ENCODE measurements at regions not wholly inside any gene's neighbourhood (a gene's known extent, or its start where the extent isn't known, plus 50 kb on each side); places are given as distances from the start of the nearest gene placed in this dataset.
A peak's percentile ranks its signal among the peaks of the same experiment; 100 is the strongest.

DNA sequence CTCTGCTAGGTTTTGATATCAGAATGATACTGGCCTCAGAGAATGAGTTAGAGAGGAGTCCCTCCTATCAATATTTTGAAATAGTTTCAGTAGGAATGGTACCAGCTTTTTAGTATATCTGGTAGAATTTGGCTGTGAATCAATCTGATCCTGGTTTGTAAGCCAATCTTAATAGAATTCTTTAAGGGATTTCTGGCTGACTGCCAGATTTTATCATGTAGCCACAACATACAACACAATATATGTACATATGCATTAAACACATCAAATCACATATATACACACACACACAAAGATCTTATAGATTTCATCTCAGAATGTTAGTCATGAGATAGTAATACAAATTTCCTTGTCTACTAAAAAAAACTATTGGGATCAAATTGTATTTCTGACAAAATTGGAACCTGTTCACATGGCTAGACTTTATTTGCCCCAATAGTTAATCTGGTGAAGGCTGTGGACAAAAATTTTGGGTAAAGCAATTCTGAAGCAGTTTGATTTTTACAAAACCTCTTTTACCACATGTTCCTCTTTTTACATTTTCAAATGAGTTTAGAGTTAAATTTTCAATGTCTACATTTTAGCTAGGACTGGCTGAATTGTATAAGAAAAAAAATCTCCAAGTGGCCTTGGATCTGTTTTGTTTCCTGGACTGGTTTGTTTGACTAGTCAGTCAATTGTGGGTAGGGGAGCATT lies 151.7 kb downstream of the FASLG start:
- no peak for DNase-seq

DNA sequence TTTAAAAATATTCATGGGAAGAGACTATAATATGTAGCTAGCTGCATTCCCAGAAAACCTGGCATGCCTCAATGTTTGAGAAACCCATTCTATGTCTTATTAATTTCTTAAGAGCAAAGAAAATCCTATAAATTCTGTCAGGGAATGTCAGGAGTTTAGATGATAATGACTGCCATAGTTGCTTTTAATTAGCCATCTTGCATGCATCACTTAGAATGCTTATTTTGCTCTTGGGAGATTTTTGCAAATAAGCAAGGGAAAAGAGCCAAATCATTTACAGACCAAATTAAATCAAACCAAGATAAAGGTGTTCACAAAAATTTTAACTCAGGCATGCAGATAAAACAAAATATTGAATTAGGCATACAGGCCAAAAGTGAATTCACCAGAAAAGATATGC lies 152.8 kb downstream of the FASLG start:
- DNase-seq = no peak

DNA sequence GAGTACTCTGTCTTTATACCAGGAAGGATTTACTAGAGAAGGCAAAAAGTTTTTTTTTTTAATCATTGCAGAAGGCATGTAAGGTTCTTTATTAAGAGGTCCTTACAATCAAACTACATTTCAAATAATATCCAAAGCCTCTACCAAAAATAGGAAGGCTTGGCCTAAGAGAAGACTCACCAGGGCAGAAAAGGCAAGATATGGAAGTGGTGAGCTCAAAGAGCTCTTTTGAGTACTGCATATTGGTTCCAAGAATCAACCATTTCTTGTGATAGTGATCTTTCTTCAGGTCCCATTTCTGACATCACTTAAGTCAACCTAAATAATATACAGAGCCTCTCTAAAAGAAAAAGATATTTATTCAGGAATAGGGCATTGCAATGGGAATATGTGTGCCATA lies 153.2 kb downstream of the FASLG start:
- DNase-seq = no peak

DNA sequence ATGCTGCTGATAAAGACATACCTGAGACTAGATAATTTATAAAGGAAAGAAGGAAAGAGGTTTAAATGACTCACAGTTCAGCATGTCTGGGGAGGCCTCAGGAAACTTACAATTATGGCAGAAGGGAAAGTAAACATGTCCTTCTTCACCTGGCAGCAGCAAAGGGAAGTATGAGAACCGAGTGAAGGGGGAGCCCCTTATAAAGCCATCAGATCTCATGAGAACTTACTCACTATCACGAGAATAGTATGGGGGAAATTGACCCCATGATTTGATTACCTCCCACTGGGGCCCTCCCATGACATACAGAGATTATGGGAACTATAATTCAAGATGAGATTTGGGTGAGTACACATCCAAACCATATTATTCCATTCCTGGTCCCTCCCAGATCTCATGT lies 154.4 kb downstream of the FASLG start:
- no peak for DNase-seq

DNA sequence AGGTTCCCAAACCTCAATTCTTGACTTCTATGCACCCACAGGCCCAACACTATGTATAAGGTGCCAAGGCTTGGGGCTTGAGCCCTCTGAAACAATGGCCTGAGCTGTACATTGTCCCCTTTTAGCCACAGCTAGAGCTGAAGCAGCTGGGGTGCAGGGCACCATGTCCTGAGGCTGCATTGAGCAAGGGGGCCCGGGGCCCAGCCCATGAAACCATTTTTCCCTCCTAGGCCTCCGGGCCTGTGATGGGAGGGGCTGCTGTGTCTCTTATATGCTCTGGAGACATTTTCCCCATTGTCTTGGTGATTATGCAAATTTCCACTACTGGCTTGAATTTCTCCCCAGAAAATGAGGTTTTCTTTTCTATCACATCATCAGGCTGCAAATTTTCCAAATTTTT lies 155.5 kb downstream of the FASLG start:
- no peak for DNase-seq

DNA sequence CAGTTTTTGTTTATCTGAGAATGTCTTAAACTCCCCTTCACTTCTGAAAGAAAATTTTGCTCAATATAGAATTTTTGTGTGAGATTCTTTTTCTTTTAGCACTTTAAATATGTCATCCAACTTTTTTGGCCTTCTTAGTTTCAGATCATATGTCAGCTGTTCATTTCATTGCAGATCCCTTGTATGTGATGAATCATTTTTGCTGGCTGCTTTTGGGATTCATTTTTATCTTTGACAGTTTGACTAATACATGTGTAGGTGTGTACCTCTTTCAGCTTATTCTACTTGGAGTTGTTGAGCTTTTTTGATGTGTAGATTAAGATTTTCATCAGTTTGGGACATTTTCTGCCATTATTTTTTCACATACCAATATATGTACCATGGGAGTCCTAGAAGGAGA lies 156.8 kb downstream of the FASLG start:
- no peak for DNase-seq

DNA sequence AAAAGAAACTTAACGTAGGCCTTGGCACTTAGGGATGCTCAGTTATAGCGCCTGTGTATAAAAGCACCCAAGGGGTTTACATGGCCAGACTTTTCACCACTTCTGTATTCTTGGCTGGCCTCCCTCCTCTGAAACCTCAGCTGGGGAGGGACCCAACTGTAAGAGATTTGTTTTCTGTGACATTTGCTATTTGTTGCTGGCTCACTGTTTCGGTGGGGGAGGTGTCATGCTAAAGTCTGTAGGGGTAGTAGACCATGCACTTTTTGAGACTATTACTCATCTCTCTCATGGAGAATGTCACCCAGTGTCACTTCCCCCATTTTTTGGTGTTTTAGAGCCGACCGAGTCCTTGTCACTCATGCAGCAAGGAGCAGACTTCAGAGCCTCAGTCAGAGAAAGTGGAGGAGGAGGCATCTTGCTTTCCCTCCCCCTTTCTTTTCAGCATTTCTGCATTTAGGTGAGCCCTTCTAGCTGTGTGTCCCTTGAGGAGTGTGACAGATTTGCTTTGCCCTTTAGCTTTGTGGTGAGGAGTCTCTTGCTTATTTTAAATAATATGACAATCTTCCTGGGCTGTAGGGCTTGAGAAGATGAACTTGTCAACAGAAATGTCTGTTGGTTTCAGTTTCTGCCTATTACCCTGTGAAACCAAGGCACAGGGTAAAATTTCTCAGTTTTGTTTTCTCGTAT lies 160.1 kb downstream of the FASLG start:
- no peak for DNase-seq

DNA sequence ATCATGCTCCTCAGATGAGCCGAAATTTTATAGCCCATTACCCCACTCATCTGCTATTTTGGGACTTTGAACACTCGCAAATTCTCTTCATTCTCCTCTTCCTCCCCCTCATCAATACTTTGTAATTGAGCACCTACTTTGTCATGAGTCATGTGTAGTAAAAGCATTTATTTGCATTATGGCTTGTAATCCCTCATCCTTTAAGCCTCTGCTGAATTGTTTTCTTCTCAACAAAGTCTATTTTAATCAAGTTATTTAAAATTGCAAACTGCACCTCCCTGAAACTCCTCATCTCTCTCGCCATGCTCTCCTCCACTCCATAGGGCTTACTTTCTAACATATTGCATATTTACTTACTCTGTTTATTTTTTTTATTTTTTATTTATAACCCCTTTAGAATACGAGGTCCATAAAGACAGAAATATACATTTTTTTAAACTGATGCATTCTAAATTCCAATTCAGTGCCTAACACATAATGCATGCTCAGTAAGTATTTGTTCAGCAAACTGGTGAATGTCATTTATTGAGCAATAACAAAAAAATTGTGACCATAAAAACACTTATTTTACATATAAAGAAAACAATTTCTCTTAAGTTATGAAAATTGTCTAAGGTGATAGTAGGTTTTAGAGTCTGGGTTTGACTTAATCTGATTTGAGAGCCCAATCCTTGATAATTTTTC lies 161.7 kb downstream of the FASLG start:
- no peak for DNase-seq

DNA sequence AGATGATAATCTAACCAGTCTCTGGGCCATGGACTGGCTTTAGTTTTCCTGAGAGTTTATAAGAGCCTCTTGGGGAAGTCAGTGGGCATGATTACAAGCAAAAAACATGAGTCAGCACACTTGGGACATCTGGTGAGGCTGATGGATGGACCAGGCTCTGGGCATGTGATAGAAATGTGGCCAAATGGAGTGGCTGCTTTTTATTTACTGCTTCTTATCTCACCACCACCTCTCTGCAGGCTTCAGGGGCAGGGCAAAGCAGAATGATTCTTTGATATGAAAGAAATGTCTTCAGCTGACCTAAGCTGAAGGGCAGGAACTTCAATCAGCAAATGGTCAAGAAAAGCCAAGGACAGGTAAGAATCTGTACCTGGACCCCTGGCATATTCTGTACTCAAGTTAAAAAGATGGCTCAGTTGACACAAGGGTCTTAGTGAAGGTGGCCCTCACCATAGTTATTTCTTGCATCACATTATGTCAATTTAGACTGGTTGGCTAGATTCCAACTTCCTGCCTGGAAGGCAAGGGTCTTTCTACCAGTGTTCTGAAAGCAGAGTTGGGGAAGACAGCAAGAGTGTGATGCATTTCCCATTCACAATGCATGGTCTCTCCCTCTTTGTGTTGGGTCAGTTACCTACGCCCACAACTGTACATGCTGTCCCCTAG lies 162.8 kb downstream of the FASLG start:
- DNase-seq = no peak

DNA sequence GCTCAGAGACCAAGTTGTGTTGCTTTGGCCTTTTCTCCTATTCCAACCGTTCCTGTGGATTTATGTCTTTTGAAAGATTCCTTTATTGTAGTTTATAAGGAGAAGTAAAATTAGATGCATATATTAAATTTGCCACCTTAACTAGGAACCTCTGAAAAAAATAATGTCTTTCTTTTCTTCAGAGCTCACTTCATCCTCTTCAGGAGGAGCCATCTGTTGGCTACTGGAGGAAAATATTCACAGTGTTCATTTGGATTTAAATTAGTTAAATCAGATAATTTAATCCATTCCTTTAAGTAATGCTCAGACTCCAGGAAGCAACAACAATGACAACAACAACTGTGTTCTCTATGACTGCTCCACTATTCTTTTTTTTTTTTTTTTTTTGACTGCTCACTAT lies 164.0 kb downstream of the FASLG start:
- DNase-seq = no peak

DNA sequence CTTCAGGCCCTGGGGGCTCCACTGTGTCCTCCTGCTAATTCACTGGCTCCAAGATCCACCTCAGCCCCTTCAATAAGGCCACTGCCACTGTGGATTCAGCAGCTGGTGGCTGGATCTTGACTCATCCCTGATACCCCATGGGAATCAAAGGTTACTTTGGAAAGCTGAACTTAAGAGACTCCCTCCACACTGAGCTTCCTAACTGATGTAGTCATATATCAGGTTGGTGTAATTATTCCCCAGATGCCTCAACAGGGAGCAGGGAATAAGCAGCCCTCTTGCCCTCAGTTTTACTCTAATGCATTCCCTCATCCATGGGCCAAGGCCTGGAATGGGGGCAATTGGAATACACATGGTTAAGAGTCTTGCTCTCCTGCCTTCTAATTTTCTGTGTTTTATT lies 164.6 kb downstream of the FASLG start:
- no peak for DNase-seq

DNA sequence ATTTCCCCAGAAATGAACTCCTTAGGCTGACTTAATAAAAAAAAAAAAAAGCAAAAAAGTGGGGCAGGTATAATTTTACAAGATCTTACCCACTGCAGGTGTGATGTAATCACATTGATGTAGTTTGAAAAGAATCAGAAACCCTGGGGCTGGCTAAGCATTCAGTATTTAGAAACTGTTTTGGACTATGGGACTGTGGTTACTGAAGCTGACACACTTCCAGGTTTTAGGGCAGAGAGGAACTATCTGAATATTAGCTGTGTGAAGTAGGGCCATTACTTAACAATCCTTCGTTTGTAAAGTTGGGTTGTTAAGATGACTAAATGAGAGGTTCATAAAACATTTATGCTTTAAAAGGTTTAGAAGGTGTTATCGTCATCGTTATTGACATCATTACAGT lies 165.3 kb downstream of the FASLG start:
- no peak for DNase-seq

DNA sequence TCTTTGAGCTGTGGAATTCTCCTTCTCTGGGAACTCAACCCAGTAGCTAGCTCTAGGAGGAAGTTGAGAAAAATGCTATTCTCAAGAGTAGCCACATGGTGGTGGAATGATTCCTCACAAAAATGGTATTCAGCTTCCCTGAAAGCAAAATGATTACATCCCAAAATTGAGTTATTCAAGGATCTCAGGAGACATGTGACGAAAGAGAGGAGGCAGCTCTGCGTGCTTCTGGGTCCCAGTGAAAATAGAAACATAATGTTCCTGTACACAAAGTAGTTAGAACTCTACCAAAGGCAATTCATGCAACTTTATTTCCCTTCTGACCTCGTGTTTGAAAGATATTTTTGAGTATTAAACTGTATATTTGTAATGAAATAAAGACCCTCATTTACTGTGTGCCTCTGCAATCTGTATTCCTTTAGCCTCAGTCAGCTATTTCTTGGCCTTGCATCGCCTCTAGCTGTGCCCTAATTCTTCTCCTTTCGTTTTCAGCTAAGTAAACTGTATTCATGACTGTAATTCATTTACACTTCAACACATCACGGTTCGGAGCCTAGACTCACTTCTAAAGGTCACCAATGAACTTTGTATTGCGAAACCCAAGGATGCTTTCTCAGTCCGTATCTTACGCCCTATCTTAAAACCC lies 167.3 kb downstream of the FASLG start:
- peak; percentile 61 for DNase-seq

DNA sequence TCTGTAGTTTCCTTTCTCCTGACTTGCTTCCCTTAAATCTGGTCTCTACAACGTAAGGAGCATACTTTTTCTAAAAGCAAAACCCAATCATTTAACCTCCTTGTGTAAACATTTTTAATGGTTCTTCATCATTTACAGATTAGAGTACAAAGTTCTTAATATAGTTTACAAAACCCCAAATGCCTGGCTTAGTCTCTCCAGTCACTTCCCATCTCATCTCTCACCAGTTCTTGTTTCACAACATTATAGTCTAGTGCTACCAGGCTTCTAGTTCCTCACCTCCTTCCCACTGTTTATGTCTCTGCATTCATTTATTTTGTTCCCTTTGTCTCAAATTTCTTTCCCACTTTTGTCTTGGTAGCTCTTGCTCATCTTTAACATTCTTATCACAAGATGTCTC lies 168.4 kb downstream of the FASLG start:
- DNase-seq = no peak

DNA sequence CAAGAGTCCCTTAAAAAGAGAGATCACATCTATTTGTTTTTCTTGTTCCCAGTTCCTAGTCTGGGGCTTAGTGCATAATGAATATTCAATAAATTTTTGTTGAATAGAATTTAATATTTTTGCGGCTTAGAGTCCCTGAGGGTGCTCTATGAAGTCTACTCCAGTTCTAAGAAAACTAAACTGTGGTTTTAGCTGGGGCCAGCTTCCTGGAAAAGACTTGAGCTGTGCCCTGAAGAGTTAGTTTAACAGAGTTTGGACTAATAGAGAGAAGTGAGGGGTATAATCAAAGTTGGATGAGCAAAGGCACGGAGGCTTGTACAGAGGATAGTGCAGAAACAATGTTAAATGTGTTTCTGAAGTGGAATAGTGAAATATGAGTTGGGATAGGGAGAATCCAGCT lies 168.9 kb downstream of the FASLG start:
- no peak for DNase-seq

DNA sequence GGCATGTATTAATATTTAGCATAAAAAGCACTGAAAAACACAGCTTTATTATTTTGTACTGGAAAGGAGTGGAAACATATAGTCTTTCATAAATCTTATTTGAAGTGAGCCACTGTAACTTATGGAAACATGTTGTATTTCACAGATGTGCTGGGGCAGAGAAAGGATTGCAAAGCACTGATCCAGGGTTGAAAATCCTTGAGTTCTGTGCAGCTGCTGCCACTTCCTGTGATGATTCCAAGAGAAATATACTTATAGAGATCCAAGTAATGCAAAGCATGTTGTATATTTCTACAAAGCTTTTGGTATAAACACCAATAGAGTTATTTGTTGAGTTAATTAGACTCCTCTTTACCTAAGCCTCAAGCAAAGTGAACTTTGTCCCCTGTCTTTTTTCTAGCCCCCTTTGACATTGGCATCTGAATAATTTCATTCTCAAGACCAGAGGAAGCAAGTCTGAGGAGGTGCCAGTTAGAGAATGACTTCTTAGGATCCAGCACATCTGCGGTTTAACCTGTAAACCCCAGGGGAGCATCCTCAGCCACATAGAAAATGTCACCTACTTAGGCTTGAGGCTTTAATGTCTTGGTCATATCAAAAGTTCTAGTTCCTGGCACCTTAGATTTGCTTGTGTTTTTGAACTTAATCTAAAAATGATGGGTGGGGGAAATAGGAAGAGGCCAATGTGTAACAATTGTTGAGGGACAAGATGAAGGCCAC lies 173.3 kb downstream of the FASLG start:
- DNase-seq = no peak

DNA sequence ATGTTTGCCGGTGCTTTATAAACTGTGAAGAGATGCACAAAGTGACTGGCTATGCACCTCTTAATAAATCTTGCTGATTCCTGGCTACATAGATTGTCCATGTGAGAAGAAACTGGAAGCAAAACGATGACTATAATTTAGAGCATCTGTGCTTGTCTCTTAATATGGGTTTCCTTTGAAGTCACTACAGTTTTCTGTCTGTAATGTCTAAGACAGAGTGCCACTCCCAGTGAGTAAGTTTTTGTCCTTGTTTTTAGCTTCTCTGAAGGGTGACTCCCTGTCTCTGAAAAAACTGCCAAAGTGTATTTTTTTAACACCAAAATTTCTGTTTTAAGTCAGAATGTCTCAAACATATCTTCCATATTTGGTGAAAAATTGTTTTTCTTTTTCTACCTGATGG lies 175.1 kb downstream of the FASLG start:
- no peak for DNase-seq

DNA sequence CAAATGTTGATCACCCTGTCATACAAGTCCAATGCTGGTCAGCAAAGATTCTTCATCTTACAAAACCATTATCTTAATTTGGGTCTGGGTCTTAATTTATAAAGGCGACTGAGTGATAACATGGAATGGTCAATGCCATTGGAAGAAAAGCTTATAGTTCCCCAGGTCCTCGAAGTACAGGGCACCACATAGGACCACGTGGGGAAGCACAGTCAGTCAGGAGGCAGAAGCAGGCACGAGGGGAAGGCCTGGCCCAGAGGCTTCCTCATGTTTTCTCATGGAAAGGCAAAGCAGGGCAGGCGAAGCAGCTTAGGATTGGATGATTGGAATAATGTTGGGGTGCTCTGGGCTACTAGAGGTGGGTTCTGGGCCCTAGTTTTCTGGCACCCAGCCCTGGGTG lies 175.7 kb downstream of the FASLG start:
- DNase-seq = no peak

DNA sequence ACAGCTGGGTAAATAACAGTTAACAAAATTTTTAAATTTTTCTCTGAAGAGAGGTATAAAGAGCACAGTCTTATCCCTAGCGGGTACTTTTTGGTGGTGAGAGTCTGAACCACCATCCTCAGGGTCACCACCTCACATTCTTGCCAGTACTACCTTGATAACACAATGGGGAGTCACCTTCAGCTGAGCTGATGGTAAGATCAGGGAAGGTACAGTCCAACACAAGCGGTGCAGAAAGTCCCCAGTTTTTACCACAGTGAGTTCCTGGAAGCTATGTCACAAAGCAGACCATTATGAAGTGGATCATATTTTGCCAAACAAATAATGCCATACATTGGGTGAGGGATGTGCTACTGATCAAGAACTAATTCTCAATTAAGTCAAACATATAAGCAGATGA lies 176.9 kb downstream of the FASLG start:
- DNase-seq = no peak

DNA sequence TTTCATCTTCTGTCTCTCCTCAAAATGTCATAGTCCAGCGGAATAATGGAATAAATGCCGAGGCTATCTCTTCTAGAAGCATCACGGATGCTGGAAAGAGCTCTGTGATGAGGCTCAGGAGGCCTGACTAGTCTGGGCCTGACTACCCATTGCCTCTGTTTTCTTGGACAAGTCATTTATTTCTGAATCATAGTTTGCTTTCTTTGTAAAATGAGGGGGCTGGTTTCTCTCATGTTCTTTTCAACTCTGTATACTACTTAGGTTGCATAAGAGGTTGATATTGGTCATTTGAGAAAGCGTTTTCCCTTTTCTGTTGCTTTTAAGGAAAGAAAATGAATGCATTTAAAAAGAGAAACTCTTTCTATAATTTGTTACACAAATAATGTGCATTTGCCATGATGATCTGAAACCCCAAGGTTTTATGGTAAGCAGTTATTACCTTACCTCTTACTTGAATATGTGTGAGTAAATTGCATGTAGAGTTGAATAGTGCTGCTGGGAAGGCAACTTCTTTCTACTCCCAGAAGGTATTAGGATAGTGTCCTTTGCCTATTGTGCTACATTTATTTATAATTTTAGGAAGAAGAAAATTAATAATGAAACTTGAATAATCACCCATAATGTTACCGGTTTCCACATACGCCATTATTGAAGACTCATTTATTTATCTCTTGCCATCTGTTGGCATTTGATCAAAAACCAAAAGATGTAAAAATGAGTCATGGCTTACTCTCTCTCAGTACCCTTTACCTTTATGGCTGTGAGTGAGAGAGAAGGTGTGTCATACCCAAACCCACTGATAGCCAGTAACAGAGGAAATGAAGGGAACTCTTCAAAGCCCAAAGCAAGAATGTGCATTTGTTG lies 179.1 kb downstream of the FASLG start:
- DNase-seq = no peak

DNA sequence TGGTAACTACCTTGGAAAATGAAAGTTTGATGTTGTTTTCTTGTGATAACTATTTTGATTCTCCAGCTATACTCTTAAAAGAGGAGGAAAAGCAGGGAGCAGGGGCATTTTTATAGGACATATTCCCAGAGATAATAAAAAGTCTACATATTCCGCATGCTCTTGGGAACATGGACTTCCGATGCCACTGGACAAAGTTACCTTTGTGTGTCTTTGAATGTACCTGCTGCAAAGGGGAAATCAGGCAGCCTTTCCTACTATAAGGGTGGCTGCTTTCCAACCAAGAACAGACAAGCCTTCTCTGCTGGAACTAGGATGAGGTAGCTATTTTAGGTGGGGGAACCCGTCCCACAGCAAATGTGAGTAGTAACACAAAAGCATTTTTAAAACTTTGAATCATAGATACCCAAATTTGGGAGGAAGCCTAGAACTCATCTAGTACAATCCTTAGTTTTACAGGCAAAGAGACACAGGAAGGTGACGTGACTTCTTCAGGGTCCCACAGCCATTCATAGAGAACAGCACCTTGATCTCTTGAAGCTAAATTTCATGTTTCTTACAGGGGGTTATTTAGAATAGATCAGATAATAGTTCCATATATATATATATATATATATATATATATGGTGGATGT lies 179.9 kb downstream of the FASLG start:
- no peak for DNase-seq
